ENCODE measurements at regions not wholly inside any gene's neighbourhood (a gene's known extent, or its start where the extent isn't known, plus 50 kb on each side); places are given as distances from the start of the nearest gene placed in this dataset.

DNA sequence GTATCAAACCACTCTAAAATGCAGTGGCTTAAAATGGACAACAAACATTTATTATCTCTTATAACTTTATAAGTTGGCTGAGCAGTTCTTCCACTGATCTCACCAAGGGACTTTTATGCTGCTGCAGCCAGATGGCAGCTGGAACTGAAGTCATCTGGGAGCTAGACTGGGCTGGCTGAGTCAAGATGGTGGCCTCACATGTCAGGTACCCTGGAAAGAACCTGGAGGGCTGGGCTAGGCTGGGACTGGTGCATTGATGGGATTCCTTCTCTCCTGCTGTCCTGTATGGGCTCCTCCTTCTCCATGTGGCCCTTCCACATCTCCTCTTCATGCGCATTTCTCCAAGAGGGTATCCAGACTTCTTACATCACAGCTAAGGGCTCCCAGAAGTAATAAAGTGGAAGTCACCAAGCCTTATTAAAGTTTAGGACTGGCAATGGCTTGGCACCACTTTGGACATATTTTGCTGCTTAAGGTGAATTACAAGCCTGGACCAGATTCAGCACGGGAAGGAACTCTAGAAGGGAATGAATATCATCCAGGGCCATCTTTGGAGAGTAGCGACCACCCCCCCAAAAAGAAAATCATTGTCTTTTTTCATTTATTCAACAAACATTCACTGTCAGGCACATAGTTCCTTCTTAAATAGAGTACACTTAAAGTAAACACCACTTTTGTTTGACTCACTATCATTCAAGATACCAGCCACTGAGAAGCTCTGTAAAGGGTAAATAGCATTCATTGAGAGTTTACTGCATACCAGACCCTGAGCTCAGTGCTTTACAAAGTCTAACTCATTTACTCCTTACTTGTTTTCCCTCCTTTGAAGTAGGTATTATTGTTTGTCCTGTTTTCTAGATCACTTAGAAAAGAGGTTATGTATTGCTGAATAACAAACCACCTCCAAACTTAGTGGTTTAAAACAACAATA is 138.0 kb downstream of the ZFP36L2 start:
- in situ Hi-C loops (cut with HindIII; ENCODE audit: low sequenced_read_pairs) = no loop called here

DNA sequence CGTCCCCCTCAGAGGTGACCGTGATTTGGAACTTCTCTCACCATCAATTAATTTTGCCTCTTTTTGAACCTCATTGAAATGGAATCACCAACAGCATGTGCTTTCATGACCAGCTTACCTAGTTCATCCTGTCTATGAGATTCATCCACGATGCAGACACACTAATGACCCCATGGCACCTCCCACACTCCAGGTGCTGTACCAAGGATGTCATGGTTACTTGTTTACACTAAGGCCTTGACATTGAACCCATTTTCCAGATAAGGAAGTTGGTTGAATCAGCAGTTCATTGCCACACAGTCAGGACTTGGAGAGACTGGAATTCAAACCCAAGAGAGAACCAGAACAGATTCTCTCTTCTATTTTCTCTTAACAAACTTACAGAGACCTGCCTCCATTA is 139.0 kb downstream of the ZFP36L2 start:
- in situ Hi-C loops (cut with HindIII; ENCODE audit: low sequenced_read_pairs) = no loop called here

DNA sequence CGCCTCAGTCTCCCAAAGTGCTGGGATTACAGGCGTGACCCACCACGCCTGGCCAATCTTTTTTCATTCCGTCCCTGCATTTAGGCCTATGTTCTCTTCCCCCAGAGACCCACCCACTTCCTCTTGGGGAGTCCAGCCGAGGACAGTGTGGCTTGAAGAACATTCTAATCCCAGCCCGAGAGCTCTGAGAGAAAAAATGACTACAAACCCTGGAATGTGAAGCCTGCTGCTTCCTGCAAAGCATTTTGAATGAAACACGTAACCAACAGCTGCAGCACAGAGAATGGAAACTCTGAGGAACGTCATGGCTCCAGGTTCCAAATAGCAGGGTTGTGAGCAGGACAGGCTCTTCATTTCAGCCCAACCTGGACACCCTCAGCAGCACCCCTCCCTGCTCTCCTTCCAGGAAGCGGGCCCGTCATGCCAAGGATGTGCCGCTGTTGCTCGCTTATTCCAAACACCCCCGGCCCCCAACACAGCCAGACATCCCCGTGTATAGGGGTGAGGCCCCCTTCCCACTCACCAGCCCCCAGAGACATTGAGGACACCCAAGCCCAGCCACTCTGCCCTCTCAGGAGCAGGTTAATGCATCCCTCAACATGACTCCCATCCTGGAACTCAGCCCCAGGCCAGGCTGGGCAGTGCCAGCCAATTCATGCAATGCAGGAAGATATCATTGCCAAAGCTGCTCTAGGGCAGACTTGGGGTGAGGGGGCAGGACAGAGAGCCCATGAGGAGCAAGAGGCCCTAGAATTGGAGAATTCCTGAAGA is 139.8 kb downstream of the ZFP36L2 start:
- in situ Hi-C loops (cut with HindIII; ENCODE audit: low sequenced_read_pairs) = no loop called here

DNA sequence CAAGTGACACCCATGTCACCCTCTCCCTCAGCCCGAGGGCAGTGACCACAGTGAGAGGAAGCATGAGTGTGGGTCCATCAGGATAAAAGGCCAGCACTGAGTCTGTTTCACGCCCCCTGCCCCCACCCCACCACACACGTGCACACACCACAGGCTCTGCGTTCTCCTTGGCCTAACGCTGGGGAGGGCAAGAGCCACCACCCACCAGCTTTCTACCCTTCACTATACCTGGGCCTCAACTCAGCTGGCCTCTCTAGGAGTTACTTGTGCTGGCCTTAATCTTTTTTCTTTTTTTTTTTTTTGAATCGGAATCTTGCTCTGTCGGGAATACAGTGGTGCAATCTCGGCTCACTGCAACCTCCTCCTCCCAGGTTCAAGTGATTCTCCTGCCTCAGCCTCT is 140.5 kb downstream of the ZFP36L2 start:
- in situ Hi-C loops (cut with HindIII; ENCODE audit: low sequenced_read_pairs) = no loop called here

DNA sequence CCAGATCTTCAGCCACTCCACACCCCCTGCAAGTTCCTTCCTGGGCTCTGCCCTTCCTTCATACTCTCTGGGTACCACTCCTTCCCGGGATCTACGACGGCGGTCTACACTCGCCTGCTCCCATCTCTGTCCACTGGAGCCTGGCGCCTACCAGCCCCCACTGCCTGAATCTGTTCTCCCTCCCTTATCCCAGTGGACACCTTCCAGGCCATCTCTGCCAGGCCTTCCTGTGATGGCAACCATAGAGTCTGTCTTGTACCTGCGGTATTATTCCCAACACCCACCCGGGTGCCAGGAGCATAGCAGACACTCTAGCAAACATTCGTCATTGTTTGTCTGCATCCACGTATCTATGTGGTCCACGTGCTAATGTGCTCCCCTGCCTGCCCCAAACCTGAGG is 140.9 kb downstream of the ZFP36L2 start:
- in situ Hi-C loops (cut with HindIII; ENCODE audit: low sequenced_read_pairs) = no loop called here

DNA sequence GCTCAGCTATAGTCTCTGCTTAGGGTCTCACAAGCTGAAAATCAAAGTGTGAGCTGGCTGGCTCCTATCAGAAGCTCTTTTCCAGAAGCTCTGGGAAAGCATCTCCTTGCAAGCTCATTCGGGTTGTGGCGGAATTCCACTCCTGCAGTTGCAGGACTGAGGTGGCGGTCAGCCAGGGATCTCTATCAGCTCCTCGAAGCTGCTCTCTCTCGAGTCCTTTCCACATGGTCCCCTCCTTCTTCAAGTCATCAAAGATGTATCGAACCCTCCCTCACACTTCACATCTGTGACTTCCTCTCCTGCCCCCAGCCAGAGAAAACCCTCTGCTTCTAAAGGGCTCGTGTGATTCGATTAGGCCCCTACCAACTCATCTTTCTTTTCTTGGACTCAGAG is 141.7 kb downstream of the ZFP36L2 start:
- in situ Hi-C loops (cut with HindIII; ENCODE audit: low sequenced_read_pairs) = no loop called here

DNA sequence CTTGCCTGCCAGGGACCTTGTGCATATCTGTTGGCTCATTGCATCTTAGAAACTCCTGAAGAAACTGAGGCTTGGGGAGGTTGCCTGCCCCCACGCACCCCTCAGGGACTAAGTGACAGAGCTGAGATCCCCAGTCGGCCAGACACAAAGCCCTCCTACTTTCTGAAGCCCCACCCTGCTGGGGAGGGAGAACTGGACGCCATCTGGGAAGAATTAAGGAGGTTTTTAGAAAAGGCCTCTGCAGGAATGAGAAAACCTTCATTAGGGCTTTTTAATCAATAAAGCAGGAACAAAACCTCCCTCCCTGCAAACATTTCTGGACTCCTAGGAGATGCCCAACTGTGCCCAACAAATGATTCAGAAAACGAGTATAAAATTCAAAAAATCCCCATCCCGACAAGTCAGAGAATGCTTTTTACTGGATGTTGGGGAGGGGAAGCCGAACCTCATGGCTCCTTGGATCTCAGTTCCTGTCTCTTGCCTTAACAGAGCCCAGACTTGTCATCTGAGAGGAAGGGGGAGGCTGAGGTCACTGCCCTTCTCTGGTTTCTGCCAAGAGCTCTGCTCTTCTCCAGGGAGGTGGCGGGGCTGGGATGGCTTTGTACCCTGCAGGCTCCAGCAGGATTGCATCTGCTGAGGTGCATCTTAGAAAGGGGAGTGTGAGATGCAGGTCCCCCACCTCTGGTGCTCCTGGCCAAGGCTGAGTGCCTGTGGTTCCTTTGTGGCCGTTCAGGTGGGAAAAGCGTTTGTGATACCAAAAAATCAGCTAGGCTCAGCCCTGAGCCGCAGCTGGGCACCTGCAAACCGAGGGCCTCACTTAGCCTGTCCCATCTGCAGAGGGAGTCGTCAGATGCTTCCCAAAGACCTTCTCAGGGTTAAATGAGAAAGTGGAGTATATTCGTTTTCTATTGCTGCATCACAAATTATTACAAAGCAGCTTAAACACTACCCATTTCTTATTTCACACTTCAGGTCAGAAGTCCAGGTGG is 142.4 kb downstream of the ZFP36L2 start:
- in situ Hi-C loops (cut with HindIII; ENCODE audit: low sequenced_read_pairs) = no loop called here

DNA sequence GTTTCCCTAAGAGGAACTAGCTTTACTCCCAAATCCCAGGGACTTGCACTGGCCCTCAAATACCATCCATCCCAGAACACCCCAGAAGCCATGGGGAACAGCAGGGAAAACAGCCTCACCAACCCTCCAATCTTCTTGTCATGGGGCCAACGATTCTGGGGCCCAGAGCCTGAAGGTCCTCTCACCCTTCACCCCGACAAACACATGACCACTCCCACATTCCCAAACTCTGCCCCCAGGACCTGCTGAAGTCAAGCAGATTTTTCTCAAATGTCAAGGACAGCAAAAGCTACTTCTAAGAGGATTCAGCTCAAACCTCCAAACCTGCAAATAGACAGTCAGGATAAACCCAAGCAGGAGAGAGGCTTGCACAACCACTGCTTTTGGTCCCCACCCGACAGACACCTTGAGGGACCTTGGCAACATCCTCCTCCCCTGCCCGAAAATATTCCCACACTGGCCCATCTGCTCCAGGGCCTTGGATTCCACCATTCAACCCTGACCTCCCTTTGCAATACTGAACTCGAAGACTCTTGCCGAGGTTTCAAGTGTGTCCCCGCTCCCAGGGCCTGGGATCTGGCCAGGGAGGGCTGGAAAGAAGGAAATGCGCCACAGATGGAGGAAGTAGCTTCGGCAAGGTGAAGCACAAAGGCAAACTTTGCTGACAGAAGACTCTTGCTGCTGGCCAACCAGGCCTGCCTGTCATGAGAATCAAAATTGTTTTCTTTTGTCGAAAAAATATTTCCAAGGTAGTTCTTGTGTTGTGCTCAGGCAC is 143.3 kb downstream of the ZFP36L2 start:
- in situ Hi-C loops (cut with HindIII; ENCODE audit: low sequenced_read_pairs) = no loop called here

DNA sequence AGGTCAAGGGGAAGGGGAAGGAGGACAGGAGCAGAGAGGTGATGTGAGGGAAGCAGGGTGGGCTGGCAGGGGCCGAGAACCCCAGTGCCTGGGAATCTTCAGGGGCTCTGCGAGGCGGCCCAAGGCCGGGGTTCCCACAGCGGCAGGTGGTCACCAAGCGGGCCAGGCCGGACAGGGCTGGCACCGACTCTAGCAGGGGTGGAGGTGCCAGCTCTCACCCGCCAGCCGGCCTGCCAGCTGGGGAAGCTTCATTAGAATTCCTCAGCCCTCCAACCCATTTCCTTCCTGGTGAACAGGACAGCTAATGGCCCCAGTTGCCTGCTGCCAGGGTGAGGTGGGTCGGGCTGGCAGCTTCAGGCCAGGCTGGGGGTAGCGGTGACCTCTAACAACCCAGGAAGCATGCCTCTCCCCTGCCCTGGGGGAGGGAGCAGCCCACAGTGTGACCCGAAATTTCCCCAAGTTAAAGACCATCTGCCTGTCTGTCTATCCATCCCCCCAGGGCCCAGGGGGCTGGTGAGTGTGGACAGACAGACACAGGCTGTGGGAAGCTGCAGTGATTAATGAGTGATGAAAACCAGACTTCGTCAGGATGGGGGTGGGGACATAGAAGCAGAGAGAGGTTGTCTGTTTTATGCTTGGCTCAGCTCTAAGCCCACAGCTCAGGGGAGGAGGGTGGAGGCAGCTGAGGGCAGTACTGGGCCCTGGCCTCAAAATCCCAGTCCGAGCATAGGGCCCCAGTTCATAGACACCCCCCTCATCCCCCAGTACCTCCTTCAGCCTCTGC is 144.1 kb downstream of the ZFP36L2 start:
- in situ Hi-C loops (cut with HindIII; ENCODE audit: low sequenced_read_pairs) = no loop called here

DNA sequence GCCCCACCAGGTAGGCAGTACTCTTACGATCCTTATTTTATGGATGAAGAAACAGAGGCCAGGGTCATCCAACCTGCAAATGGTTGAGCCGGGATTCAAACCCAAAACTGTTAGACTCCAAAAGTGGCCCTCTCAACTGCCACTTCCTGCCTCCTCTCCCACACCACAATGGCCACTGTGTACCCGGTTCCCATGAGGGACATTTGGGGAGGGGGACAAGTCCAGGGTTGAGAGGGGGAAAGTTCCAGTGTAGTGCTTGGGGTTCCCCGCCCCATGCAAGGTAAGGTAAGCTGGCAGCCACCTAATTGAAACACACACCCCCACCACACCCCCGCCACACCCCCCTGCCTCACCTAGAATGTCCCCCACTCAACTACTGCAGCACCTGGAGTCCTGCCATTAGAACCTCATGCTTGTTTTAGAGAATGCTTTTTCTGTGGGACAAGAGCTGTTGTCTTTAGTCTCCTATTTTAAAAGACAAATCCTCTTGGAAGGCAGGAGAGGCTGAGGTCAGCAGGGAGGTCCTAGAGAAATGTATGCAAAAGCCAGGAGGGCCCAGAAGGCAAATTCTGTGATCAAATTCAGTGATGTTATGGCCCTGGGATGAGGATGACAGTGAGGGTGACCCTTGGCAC is 145.2 kb downstream of the ZFP36L2 start:
- in situ Hi-C loops (cut with HindIII; ENCODE audit: low sequenced_read_pairs) = no loop called here

DNA sequence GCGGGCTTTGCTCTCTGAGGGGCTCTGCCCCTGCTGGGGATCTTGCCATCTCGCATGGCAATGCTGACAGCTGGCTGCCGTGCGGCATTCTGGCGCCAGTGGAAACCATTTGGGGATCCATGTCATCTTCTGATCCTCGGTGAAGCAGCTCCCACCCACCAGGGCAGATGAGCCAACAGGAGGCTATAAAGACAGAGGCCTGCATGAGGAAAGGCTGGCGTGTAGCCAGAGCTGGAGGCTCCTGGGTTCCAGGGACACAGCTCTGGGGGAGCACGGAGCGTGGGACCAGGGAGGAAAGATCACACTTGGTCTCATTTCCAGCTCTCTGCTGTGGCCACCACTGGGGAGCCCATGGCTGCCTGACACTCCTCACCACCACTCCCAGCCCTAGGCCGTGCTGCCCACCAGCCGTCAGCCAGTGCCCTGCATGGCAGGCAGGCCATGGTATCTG is 145.8 kb downstream of the ZFP36L2 start:
- in situ Hi-C loops (cut with HindIII; ENCODE audit: low sequenced_read_pairs) = no loop called here

DNA sequence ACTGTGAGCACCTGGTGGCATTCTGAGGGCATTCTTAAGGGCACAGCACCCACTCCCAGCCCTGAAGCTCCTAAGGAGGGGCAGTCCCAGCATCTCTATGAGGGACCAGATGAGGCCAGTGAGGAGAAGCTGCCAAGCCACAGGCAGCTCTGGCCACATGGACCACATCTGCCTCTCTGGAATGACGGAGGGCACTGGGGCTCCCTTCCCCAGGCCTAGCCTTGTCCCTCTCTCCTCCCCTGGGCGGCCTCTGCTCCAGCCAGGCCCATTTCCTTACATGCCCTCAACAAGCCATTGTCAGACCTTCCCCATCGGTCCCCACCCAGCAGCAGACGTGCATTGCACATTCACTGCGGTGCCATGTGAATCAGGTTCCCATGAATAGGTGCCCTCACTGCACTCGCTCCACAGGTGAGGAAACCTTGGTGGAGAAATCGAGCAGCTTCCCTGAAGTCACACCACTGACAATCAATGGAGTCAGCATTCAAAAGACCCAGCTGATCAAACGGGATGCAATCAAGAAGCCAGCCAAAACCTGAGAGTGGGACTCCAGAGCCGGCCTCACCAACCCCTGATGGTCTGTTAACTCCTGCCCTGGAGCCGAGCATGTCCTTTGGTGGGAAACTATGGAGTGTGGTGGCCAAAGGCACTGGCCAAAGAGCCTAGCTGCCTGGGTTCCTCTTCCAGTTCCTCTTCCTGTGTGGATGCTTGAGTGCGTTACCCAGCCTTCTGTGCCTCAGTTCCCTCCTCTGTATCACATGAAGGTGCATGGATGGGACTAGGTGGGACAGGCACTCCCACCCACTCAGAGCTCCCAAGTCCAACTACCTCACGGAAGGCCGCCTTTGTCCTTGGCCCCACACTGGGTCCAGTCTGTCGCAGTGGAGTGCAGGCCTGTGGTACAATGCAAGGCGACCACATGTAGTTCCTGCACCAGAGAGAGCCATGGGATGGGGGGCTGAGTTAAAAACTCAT is 147.3 kb downstream of the ZFP36L2 start:
- in situ Hi-C loops (cut with HindIII; ENCODE audit: low sequenced_read_pairs) = no loop called here

DNA sequence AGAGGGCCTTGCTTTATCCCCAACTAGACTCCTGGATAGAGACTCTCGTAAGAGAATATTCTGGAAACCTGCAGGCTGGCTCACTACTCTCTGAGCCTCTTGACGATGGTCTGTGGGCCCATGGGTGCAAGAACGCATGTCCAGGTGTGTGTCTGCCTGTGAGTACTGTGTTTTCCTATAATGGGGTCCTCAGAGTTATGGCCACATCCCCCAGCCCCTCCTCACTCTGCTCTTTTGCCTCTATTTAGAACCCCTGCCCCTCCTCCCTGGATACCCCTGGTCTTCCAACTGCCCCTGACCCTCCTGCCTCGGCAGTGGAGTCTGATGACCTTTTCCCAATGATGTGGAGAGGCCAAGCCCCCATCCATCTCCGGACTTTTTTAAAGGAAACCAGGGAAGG is 148.1 kb downstream of the ZFP36L2 start:
- in situ Hi-C loops (cut with HindIII; ENCODE audit: low sequenced_read_pairs) = no loop called here

DNA sequence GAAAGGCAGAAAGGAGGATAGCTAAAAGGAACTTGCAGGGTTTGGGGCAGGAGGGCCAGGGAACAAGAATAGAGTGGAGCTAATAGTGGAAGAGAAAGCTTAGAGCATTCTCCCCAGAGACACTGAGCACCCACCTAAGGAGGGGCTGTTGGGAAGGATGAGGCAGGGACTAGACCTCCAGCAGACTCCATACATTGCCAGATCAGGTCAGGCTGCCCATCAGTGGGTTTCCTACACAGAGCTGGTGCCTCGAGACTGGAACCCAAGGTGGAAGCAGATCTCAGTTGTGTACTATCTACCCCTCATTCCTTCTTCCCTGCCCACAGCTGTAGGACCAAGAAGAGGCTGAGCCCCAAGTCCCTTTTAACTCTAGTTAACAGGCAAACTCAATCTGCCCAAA is 148.5 kb downstream of the ZFP36L2 start:
- in situ Hi-C loops (cut with HindIII; ENCODE audit: low sequenced_read_pairs) = no loop called here

DNA sequence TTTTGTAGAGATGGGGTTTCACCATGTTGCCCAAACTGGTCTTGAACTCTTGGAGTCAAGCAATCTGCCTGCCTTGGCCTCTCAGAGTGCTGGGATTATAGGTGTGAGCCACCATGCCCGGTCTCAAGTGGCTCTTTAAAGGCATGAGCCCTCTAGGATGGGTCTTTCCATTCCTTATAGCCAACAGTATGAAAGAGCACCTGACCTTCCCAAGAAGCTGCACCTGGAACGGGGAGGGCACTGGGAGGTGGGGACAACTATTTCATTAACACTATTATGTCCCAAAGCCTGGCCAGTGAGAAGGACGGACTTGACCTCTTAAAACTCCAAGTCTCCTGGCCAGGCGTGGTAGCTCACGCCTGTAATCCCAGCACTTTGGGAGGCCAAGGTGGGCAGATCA is 149.7 kb downstream of the ZFP36L2 start:
- in situ Hi-C loops (cut with HindIII; ENCODE audit: low sequenced_read_pairs) = no loop called here

DNA sequence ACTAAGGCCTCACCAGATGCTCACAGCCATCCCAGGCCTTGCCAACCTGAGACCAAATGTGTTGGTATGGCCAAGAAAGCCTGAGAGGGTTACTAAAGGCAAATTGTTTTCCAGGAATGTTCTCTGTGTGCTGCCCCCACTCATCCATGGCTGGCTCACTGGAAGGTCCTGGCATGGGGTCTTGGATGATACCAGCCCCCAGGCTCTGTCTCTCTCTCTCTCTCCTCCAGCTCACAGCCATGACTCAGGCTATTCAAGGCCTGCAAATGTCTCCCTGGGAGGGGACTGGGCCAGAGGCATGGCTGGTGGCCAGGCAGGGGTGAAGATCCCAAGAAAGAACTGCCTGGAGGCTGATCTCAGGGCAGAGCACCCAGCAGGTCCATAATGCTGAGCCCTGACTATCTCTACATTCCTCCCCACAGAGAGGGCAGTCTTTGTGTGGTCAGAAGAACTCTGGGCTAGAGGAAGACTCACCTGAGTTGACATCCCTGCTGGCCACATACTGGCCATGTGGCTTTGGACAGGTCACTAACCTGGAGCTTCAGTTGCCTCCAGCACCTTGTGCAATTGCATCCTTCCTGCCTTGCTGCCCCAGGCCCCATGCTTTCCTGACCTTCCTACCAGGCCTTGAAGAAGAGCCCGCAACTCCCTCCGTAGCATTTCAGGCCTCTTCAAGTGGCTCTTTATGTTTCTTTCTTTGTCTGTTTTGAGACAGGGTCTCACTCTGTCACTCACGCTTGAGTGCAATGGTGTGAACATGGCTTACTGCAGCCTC is 150.4 kb downstream of the ZFP36L2 start:
- in situ Hi-C loops (cut with HindIII; ENCODE audit: low sequenced_read_pairs) = no loop called here

DNA sequence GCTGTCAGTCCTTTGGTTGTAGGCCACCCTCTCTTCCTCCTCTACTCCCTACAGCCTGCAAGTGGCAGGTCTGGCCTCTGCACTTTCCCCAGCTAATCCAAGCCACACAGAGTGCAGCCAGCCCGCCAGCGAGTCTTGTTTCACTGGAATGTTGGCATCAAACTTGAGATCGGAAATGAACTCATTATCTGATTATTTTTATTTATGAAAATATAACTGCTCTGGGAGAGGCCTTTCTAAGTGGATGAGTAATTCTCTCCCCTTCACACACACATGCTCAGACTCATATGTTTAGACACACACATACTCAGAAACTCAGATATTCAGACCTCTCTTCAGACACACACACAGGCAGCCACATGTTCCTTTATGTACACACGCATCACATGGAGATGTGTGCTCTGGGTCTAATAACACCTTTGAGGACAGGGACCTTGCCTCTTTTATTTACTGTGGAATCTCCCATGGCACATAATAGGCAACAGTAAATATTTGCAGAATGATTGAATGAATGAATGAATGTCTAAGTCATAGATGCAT is 151.3 kb downstream of the ZFP36L2 start:
- in situ Hi-C loops (cut with HindIII; ENCODE audit: low sequenced_read_pairs) = no loop called here
